Activated CD8-positive, alpha-beta T cell treated with anti-CD3 and anti-CD28 coated beads, Interleukin-2, amount 10 ng/mL, durations not matched to agents 7 days and 5 days (primary cell): ENCODE measurements at regions not wholly inside any gene's neighbourhood (a gene's known extent, or its start where the extent isn't known, plus 50 kb on each side); places are given as distances from the start of the nearest gene placed in this dataset.
"Not testable (repeated sequence)": the region's sequence is repeated elsewhere in the genome, so short reads cannot be mapped to it uniquely, and the experiment has no call there.

Experiments used
- ATAC-seq: fragments of 150-1000 bp; cut with Tn5 transposase; one replicate; pipeline ENCODE4 v1.10.0; 2021; ENCODE audit warnings: moderate library complexity
- CTCF ChIA-PET: fragments of 350-600 bp; sonication (Branson Sonifier 250); formaldehyde crosslinking; loops from one replicate; lab custom pipeline; 2021; ENCODE audit warnings: antibody characterized with exemption; lab: Charles Lee
- POLR2A ChIA-PET: fragments of 350-600 bp; sonication (Branson Sonifier 250); formaldehyde crosslinking; loops from one replicate; lab custom pipeline; 2021; ENCODE audit warnings: antibody characterized with exemption; lab: Charles Lee
- DNase-seq: peaks from one replicate; pipeline ENCODE4 v3.0.0-alpha.2; 2020
- H3K27ac Mint-ChIP-seq: one replicate; pipeline ENCODE4 v1.8.0; 2021; ENCODE audit warnings: mild to moderate bottlenecking, mixed read lengths
- H3K27me3 Mint-ChIP-seq: one replicate; pipeline ENCODE4 v1.8.0; 2021; ENCODE audit warnings: low read depth, mixed read lengths
- H3K36me3 Mint-ChIP-seq: one replicate; pipeline ENCODE4 v1.8.0; 2021; ENCODE audit warnings: low read depth, mixed read lengths
- H3K4me1 Mint-ChIP-seq: one replicate; pipeline ENCODE4 v1.8.0; 2021; ENCODE audit warnings: low read depth, mixed read lengths
- H3K4me3 Mint-ChIP-seq: one replicate; pipeline ENCODE4 v1.8.0; 2021; ENCODE audit warnings: mild to moderate bottlenecking, mixed read lengths
- H3K9me3 Mint-ChIP-seq: one replicate; pipeline ENCODE4 v1.8.0; 2022; ENCODE audit warnings: mixed read lengths; ENCODE audit not compliant: insufficient read depth

DNA sequence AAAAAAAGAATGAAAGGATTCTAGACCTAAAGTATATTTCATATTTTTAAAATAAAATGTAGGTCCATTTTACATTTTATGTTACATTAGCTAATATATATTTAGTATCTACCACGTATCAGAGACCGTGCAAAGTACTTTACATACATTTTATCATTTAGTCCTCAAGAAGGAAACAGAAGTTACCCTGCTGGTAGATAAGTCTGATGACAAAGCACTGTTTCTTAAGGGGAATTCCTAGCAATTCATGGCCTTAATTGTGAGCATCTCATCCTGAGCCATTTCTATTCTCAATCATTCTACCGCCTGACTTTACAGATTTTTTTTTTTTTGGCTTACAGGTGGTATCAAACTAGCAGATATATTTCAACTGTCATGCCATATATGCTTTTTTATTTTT is 367.7 kb downstream of the PRELID2 start:
- no peak for DNase-seq
- ChIA-PET CTCF (no interaction called here), POLR2A (no interaction called here)
- Mint-ChIP-seq H3K4me1 (no peaks in the 10 kb centered on the region), H3K4me3 (no peak overlapping the region), H3K27ac (no peak overlapping the region), H3K9me3 (no peaks in the 10 kb centered on the region), H3K27me3 (no peaks in the 10 kb centered on the region), H3K36me3 (no peaks in the 10 kb centered on the region)
- no peak for ATAC-seq

DNA sequence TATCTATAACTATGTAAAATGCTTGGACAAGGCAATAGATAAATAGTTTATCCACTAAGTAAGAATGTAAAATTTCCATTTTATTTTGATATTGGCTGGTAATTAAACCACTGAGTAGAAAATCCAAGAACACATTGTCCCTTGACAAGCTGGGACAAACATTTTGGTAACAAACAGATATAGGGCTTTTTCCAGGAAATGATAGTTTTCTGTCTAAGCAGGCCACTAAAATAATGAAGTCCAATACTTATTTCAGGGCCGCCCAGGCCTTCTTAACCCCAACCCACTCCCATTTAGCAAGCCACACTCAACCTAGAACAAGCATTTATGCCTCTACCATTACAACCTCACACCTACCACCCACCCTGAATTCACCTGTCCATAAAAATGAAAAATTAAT is 368.6 kb downstream of the PRELID2 start:
- Mint-ChIP-seq H3K4me1 (no peaks in the 10 kb centered on the region), H3K27me3 (no peaks in the 10 kb centered on the region), H3K36me3 (no peaks in the 10 kb centered on the region), H3K4me3 (no peak overlapping the region), H3K27ac (no peak overlapping the region), H3K9me3 (no peaks in the 10 kb centered on the region)
- DNase-seq (no peak), ATAC-seq (no peak)
- CTCF ChIA-PET = no interaction called here
- POLR2A ChIA-PET = no interaction called here

- Mint-ChIP-seq H3K4me1 (no peaks in the 10 kb centered on the region), H3K9me3 (no peaks in the 10 kb centered on the region), H3K36me3 (no peaks in the 10 kb centered on the region), H3K4me3 (no peak overlapping the region), H3K27ac (no peak overlapping the region), H3K27me3 (no peaks in the 10 kb centered on the region)
- no peak for DNase-seq
- POLR2A ChIA-PET = no interaction called here
- CTCF ChIA-PET = no interaction called here
- no peak for ATAC-seq
Measured at GRCh38 chr5:145465474-145466263, 369.5 kb downstream of the PRELID2 start.

- Mint-ChIP-seq H3K27me3 (no peaks in the 10 kb centered on the region), H3K9me3 (no peaks in the 10 kb centered on the region), H3K36me3 (no peaks in the 10 kb centered on the region), H3K4me3 (no peak overlapping the region), H3K27ac (no peak overlapping the region), H3K4me1 (no peaks in the 10 kb centered on the region)
- POLR2A ChIA-PET = no interaction called here
- no peak for ATAC-seq
- CTCF ChIA-PET = no interaction called here
- DNase-seq = no peak
Measured at GRCh38 chr5:145464171-145464570, 371.0 kb downstream of the PRELID2 start.

DNA sequence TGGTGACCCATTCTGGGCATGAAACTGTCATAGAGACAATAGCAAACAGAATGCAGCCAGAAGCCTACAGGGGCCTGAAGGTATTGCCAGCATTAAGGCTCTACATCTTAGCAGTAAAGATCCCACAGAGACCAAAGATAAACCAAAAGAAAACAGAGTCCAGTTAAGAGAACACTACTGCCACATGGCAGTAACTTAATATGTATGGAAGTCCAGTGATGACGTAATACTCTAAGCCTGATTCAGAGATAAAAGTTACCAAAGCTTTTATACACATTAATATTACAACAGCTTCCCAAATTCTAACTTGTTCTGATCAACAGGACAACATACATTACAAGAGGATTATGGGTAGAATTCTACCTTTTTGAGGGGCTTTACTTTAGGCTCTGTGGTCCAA is 371.5 kb downstream of the PRELID2 start:
- DNase-seq (no peak), ATAC-seq (no peak)
- H3K27ac Mint-ChIP-seq = no peak overlapping the region
- POLR2A ChIA-PET = no interaction called here
- no peak overlapping the region for H3K4me3 Mint-ChIP-seq
- CTCF ChIA-PET = no interaction called here
- no peaks in the 10 kb centered on the region for H3K9me3 Mint-ChIP-seq
- H3K4me1 Mint-ChIP-seq = no peaks in the 10 kb centered on the region
- H3K27me3 Mint-ChIP-seq = no peaks in the 10 kb centered on the region
- no peaks in the 10 kb centered on the region for H3K36me3 Mint-ChIP-seq

GRCh38 chr5:145462525-145462924 is 372.6 kb downstream of the PRELID2 start:
- DNase-seq (no peak), ATAC-seq (no peak)
- no peaks in the 10 kb centered on the region for H3K36me3 Mint-ChIP-seq
- H3K4me1 Mint-ChIP-seq = no peaks in the 10 kb centered on the region
- no peaks in the 10 kb centered on the region for H3K27me3 Mint-ChIP-seq
- H3K9me3 Mint-ChIP-seq = no peaks in the 10 kb centered on the region
- H3K4me3 Mint-ChIP-seq = no peak overlapping the region
- no peak overlapping the region for H3K27ac Mint-ChIP-seq
- CTCF ChIA-PET = no interaction called here
- POLR2A ChIA-PET = no interaction called here

GRCh38 chr5:145450286-145450885 is 384.8 kb downstream of the PRELID2 start:
- no peak for ATAC-seq
- DNase-seq = no peak
- H3K36me3 Mint-ChIP-seq = no peaks in the 10 kb centered on the region

DNA sequence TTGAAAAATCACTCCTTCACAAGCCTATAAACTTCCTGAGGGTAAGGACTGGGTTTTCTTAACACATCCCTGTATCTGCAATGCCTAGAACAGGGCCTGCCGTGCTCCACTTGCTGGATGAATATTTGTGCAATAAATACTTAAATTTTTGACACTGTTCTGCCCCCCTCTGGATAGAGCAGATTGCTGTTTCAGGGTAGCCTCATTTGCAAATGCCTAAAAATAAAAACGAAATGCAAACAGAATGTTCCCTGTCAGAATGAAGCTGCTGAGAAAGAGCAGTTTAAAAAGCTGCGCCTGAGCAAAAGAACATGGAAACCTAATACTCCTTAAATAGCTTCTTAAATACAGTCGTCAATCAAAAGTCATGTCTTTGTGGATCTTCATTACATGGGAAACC is 385.3 kb downstream of the PRELID2 start:
- no peaks in the 10 kb centered on the region for H3K36me3 Mint-ChIP-seq
- DNase-seq (no peak), ATAC-seq (no peak)
- no peaks in the 10 kb centered on the region for H3K27me3 Mint-ChIP-seq
- POLR2A ChIA-PET = no interaction called here
- no peak overlapping the region for H3K4me3 Mint-ChIP-seq
- peaks cover 8% of the 10 kb centered on the region for H3K9me3 Mint-ChIP-seq
- CTCF ChIA-PET = no interaction called here
- H3K4me1 Mint-ChIP-seq = no peaks in the 10 kb centered on the region
- no peak overlapping the region for H3K27ac Mint-ChIP-seq

More at GRCh38 chr5:145450286-145450885, 384.8 kb downstream of the PRELID2 start:
- H3K4me3 Mint-ChIP-seq = no peak overlapping the region
- peaks cover 5% of the 10 kb centered on the region for H3K9me3 Mint-ChIP-seq
- CTCF ChIA-PET = no interaction called here
- H3K27me3 Mint-ChIP-seq = no peaks in the 10 kb centered on the region
- POLR2A ChIA-PET = no interaction called here
- H3K27ac Mint-ChIP-seq = no peak overlapping the region
- H3K4me1 Mint-ChIP-seq = no peaks in the 10 kb centered on the region

GRCh38 chr5:145446875-145447274 is 388.3 kb downstream of the PRELID2 start:
- H3K9me3 Mint-ChIP-seq = peaks cover 17% of the 10 kb centered on the region
- H3K27ac Mint-ChIP-seq, DNase-seq, H3K36me3 Mint-ChIP-seq, ATAC-seq, H3K4me3 Mint-ChIP-seq, CTCF ChIA-PET, H3K4me1 Mint-ChIP-seq, POLR2A ChIA-PET, H3K27me3 Mint-ChIP-seq: not testable (repeated sequence)

- Mint-ChIP-seq H3K4me3 (no peak overlapping the region), H3K36me3 (no peaks in the 10 kb centered on the region), H3K9me3 (peaks cover 17% of the 10 kb centered on the region), H3K27me3 (no peaks in the 10 kb centered on the region), H3K4me1 (no peaks in the 10 kb centered on the region), H3K27ac (no peak overlapping the region)
- CTCF ChIA-PET = no interaction called here
- POLR2A ChIA-PET = no interaction called here
- no peak for DNase-seq
- no peak for ATAC-seq
Measured at GRCh38 chr5:145446412-145446811, 388.7 kb downstream of the PRELID2 start.

DNA sequence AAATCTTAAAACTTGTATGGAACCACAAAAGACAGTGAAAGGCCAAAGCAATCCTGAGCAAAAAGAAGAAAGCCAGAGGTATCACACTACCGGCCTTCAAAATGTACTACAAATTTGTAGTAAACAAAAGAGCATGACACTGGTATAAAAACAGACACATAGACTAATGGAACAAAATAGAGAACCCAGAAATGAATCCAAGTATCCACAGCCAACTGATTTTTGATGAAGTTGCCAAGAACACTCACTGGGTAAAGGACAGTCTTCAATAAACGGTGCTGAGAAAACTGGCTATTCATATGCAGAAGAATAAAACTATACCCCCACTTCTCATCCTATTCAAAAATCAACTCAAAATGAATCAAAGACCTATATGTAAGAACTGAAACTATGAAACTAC is 390.1 kb downstream of the PRELID2 start:
- CTCF ChIA-PET = no interaction called here
- Mint-ChIP-seq H3K4me1 (no peaks in the 10 kb centered on the region), H3K27ac (no peak overlapping the region), H3K36me3 (no peaks in the 10 kb centered on the region), H3K27me3 (no peaks in the 10 kb centered on the region), H3K4me3 (no peak overlapping the region), H3K9me3 (peaks cover 23% of the 10 kb centered on the region)
- DNase-seq (no peak), ATAC-seq (no peak)
- POLR2A ChIA-PET = no interaction called here

GRCh38 chr5:145443964-145444363 is 391.2 kb downstream of the PRELID2 start:
- ATAC-seq (no peak), DNase-seq (no peak)
- ChIA-PET POLR2A (no interaction called here), CTCF (no interaction called here)
- H3K4me3 Mint-ChIP-seq = no peak overlapping the region
- peaks cover 20% of the 10 kb centered on the region for H3K9me3 Mint-ChIP-seq
- H3K27me3 Mint-ChIP-seq = no peaks in the 10 kb centered on the region
- no peaks in the 10 kb centered on the region for H3K36me3 Mint-ChIP-seq
- H3K4me1 Mint-ChIP-seq = no peaks in the 10 kb centered on the region
- no peak overlapping the region for H3K27ac Mint-ChIP-seq
